HL-60 (cell line): ENCODE measurements at regions not wholly inside any gene's neighbourhood (a gene's known extent, or its start where the extent isn't known, plus 50 kb on each side); places are given as distances from the start of the nearest gene placed in this dataset.

Experiments used
- TF ChIP-seq, protein P1 (sequence below): IDR thresholded peaks from one replicate; pipeline ENCODE4 v1.5.1; 2011; ENCODE audit warnings: low read length, control low read depth, inconsistent platforms; ENCODE audit not compliant: insufficient read depth
- TF ChIP-seq, protein P2 (sequence below): IDR thresholded peaks from 2 replicates; pipeline ENCODE4 v1.6.1; 2012; ENCODE audit warnings: low read depth; ENCODE audit not compliant: insufficient replicate concordance

DNA sequence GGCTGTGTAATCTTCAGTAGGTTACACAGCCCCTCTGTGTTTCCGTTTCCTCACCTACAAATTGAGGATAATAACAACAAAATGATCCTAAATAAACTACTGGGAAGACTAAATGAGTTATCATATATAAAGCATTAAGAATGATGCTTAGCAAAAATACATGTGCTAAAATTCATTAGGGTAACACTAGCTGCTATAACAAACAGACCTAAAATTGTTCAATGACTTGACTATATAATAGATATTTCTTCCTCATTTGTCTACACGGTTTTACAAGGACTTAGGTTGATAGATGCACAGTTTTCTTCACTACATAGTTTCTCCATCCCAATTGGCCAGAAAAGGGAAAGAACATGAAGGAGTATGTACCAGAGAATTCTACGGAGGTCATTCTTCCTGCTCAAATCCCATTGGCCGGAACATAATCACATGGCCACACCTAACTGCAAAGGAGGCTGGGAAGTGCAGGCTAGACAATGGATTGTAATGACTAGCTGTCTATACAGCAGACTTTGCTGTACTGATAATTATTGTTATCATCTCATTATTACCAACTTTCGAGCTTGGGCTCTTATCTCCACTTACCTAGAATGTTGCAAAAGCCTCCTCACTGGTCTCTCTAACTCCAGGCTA is 223.5 kb upstream of the NUDT4 start:
- TF ChIP-seq, protein P1, sequence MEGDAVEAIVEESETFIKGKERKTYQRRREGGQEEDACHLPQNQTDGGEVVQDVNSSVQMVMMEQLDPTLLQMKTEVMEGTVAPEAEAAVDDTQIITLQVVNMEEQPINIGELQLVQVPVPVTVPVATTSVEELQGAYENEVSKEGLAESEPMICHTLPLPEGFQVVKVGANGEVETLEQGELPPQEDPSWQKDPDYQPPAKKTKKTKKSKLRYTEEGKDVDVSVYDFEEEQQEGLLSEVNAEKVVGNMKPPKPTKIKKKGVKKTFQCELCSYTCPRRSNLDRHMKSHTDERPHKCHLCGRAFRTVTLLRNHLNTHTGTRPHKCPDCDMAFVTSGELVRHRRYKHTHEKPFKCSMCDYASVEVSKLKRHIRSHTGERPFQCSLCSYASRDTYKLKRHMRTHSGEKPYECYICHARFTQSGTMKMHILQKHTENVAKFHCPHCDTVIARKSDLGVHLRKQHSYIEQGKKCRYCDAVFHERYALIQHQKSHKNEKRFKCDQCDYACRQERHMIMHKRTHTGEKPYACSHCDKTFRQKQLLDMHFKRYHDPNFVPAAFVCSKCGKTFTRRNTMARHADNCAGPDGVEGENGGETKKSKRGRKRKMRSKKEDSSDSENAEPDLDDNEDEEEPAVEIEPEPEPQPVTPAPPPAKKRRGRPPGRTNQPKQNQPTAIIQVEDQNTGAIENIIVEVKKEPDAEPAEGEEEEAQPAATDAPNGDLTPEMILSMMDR = no peak
- TF ChIP-seq, protein P2, sequence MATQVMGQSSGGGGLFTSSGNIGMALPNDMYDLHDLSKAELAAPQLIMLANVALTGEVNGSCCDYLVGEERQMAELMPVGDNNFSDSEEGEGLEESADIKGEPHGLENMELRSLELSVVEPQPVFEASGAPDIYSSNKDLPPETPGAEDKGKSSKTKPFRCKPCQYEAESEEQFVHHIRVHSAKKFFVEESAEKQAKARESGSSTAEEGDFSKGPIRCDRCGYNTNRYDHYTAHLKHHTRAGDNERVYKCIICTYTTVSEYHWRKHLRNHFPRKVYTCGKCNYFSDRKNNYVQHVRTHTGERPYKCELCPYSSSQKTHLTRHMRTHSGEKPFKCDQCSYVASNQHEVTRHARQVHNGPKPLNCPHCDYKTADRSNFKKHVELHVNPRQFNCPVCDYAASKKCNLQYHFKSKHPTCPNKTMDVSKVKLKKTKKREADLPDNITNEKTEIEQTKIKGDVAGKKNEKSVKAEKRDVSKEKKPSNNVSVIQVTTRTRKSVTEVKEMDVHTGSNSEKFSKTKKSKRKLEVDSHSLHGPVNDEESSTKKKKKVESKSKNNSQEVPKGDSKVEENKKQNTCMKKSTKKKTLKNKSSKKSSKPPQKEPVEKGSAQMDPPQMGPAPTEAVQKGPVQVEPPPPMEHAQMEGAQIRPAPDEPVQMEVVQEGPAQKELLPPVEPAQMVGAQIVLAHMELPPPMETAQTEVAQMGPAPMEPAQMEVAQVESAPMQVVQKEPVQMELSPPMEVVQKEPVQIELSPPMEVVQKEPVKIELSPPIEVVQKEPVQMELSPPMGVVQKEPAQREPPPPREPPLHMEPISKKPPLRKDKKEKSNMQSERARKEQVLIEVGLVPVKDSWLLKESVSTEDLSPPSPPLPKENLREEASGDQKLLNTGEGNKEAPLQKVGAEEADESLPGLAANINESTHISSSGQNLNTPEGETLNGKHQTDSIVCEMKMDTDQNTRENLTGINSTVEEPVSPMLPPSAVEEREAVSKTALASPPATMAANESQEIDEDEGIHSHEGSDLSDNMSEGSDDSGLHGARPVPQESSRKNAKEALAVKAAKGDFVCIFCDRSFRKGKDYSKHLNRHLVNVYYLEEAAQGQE = no peak
